ENCODE measurements at regions not wholly inside any gene's neighbourhood (a gene's known extent, or its start where the extent isn't known, plus 50 kb on each side); places are given as distances from the start of the nearest gene placed in this dataset.

DNA sequence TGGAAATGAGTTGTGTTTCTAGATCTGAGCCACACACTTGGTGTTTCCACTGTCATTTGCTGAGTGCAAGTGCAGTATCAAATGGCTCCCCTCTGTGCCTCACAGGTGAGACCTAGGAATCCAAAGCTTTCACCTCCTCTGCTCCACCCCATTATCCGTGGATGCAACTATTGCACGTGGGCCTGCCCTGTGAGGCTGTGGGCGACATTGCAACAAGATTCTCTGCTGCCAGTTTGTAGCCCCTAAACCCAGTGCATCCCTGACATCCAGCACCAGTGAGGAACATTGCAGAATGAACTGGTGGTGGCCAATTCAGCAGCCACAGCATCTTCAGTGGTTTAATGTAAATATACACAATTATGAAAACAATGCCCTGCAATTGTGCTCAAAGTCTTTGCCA lies 115.0 kb upstream of the FOXA2 start (continued):
- TF ChIP-seq NFXL1 (IDR thresholded peaks at IDR 0.05; ENCODE audit: borderline replicate concordance) (no peak), CBX3 (IDR thresholded peaks at IDR 0.05; ENCODE audit: borderline replicate concordance, low read depth) (no peak), TBL1XR1 (IDR thresholded peaks at IDR 0.05; ENCODE audit: low read depth, low read length) (no peak), CREB1 (IDR thresholded peaks at IDR 0.05; ENCODE audit: low read depth) (no peak), SMARCA5 (IDR thresholded peaks at IDR 0.05) (no peak)

DNA sequence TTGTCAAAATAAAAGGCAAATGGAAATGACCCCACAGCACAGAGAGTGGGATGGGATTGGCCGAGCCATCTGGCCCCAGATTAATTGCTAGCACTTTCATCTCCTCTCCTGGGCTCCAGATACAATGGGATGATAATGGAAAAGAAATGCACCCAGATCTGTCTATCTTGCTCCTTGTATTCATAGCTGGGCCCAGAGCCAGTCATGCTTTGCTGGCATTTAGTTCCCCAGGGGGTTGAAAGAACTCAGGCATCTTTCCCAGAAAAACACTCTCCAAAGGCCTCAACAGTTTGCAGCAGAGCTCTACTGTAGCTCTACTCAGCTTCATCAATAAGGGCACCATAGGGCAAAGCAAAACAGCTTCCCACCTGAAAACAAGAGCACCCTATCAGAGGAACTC lies 116.0 kb upstream of the FOXA2 start:
- SMC1A ChIA-PET (ENCODE audit: uncharacterized antibody, unreplicated experiment) = interaction anchor here (1.6 kb wide), 1 partner anchor 9 kb away, joined by 9 read pairs; no protein-coding TSS in a partner anchor
- in situ Hi-C loops (cut with MboI) = no loop called here
- CTCF ChIA-PET = interaction anchor here (1.1 to 5.1 kb wide), 3 partner anchors 9 to 534 kb away, joined by 4 to 41 read pairs (median 4); no protein-coding TSS in a partner anchor

More for the DNA sequence above, 116.0 kb upstream of the FOXA2 start:
- DNase-seq (ENCODE audit: low read depth, low spot score) (no peak), ATAC-seq (no peak), FAIRE-seq (no peak)
- WGBS (ENCODE audit: insufficient coverage, insufficient replicate concordance, low lambda C conversion rate, missing lambda C conversion rate) = 0% methylated on average over 1 of the region's 1 CpG
- Histone ChIP-seq H3K4me2 (ENCODE audit: control insufficient read depth, insufficient read depth) (no peak overlapping the region), H3K4me3 (no peak overlapping the region), H3K27ac (ENCODE audit: control insufficient read depth, insufficient read depth) (no peak overlapping the region), H3K36me3 (ENCODE audit: control insufficient read depth in 2 of 2, insufficient read depth in 2 of 2, low read length in 1 of 2) (no peaks in the 10 kb centered on the region), H3K9me3 (replicated peaks; ENCODE audit: control insufficient read depth, insufficient read depth, low read length) (no peaks in the 10 kb centered on the region), H3K27me3 (replicated peaks in 1 of 2; ENCODE audit: control insufficient read depth in 2 of 2, insufficient read depth in 2 of 2, low read length in 1 of 2) (no peaks in the 10 kb centered on the region), H3K4me1 (ENCODE audit: control insufficient read depth, insufficient read depth, low read length) (no peaks in the 10 kb centered on the region), H2AFZ (ENCODE audit: control insufficient read depth, low read depth, low read length) (no peak overlapping the region), H3K9ac (ENCODE audit: control insufficient read depth, insufficient read depth, low read length) (no peak overlapping the region), H3K79me2 (ENCODE audit: control insufficient read depth, insufficient read depth, low read length) (no peaks in the 10 kb centered on the region), H4K20me1 (ENCODE audit: control insufficient read depth, insufficient read depth) (no peaks in the 10 kb centered on the region)
- ChIA-PET POLR2A (no interaction called here), RAD21 (ENCODE audit: unreplicated experiment) (interaction anchor here (1.8 kb wide), 1 partner anchor 9 kb away, joined by 4 read pairs; no protein-coding TSS in a partner anchor)
- BruUV-seq (replicated peaks) = no TSS peak
- intact Hi-C loops (cut with micrococcal nuclease; ENCODE audit: unreplicated experiment) = no loop called here
- TF ChIP-seq ASH2L (IDR thresholded peaks at IDR 0.05; ENCODE audit: borderline replicate concordance, low read depth) (no peak), DPF2 (IDR thresholded peaks at IDR 0.05) (no peak), STAT3 (IDR thresholded peaks at IDR 0.05; ENCODE audit: low read depth, low read length) (no peak), CREB1 (IDR thresholded peaks at IDR 0.05; ENCODE audit: low read depth) (no peak)
- TF ChIP-seq, protein P1, sequence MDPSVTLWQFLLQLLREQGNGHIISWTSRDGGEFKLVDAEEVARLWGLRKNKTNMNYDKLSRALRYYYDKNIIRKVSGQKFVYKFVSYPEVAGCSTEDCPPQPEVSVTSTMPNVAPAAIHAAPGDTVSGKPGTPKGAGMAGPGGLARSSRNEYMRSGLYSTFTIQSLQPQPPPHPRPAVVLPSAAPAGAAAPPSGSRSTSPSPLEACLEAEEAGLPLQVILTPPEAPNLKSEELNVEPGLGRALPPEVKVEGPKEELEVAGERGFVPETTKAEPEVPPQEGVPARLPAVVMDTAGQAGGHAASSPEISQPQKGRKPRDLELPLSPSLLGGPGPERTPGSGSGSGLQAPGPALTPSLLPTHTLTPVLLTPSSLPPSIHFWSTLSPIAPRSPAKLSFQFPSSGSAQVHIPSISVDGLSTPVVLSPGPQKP (IDR thresholded peaks at IDR 0.05; ENCODE audit: low read depth, low read length) = no peak

Data from GM12878 (cell line).